ENCODE measurements at regions not wholly inside any gene's neighbourhood (a gene's known extent, or its start where the extent isn't known, plus 50 kb on each side); places are given as distances from the start of the nearest gene placed in this dataset.

DNA sequence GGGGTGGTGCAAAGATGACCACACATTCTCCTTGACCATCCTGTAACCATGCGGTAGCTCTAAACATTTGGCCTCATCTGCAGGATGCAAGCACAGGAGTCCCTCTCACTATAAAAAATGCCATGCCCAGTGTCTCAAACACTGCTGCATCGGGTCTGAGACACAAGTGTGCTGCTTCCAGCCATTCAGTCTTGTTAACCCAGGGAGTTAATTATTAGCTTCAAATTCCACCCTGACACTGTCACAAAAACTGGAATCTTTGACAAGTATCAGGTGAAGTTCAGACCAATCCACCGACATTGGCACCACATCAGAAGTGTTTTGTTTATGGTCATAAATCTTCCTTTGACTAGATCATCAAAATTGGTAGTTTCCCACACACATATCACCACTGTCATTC, 119.1 kb upstream of the RASEF start:
- no peak for DNase-seq (ENCODE audit: low read depth)
- no peaks in the 10 kb centered on the region for H4K20me1 ChIP-seq (ENCODE audit: insufficient read depth, low read length)
- peaks cover 3% of the 10 kb centered on the region for H3K9me3 Mint-ChIP-seq (ENCODE audit: unreplicated experiment)
- FAIRE-seq: no peak
- no peak overlapping the region for H3K27ac ChIP-seq (ENCODE audit: low read depth, low read length)
- H3K9ac ChIP-seq (ENCODE audit: low read length): no peak overlapping the region
- no peak overlapping the region for H2AFZ ChIP-seq (ENCODE audit: low read depth, low read length)
- no peak overlapping the region for H3K4me3 Mint-ChIP-seq (ENCODE audit: unreplicated experiment)
- no peaks in the 10 kb centered on the region for H3K36me3 ChIP-seq (ENCODE audit: insufficient read depth, low read length)
- no peaks in the 10 kb centered on the region for H3K79me2 ChIP-seq (ENCODE audit: insufficient read depth, low read length)
- H3K4me2 ChIP-seq (ENCODE audit: low read length): no peak overlapping the region
- H3K36me3 Mint-ChIP-seq (ENCODE audit: low read depth, unreplicated experiment): no peaks in the 10 kb centered on the region
- H3K4me1 Mint-ChIP-seq (ENCODE audit: low read depth, unreplicated experiment): peaks cover 3% of the 10 kb centered on the region
- no peaks in the 10 kb centered on the region for H3K9me3 ChIP-seq (ENCODE audit: insufficient read depth, low read depth, low read length)
- no peak for TF ChIP-seq EZH2 (IDR thresholded peaks at IDR 0.05; ENCODE audit: insufficient read depth, low read length)
- TF ChIP-seq, protein P1, sequence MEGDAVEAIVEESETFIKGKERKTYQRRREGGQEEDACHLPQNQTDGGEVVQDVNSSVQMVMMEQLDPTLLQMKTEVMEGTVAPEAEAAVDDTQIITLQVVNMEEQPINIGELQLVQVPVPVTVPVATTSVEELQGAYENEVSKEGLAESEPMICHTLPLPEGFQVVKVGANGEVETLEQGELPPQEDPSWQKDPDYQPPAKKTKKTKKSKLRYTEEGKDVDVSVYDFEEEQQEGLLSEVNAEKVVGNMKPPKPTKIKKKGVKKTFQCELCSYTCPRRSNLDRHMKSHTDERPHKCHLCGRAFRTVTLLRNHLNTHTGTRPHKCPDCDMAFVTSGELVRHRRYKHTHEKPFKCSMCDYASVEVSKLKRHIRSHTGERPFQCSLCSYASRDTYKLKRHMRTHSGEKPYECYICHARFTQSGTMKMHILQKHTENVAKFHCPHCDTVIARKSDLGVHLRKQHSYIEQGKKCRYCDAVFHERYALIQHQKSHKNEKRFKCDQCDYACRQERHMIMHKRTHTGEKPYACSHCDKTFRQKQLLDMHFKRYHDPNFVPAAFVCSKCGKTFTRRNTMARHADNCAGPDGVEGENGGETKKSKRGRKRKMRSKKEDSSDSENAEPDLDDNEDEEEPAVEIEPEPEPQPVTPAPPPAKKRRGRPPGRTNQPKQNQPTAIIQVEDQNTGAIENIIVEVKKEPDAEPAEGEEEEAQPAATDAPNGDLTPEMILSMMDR (IDR thresholded peaks at IDR 0.05; ENCODE audit: insufficient read depth, low read depth, low read length): no peak
- H3K4me3 ChIP-seq (ENCODE audit: insufficient read depth, low read depth, low read length): no peak overlapping the region
- peaks cover 5% of the 10 kb centered on the region for H3K27me3 Mint-ChIP-seq (ENCODE audit: low read depth, unreplicated experiment)
- H3K27ac Mint-ChIP-seq (ENCODE audit: unreplicated experiment): no peak overlapping the region
- H3K27me3 ChIP-seq (ENCODE audit: insufficient read depth, low read length): peaks cover 3% of the 10 kb centered on the region
- no peaks in the 10 kb centered on the region for H3K4me1 ChIP-seq (ENCODE audit: insufficient read depth, low read length)

DNA sequence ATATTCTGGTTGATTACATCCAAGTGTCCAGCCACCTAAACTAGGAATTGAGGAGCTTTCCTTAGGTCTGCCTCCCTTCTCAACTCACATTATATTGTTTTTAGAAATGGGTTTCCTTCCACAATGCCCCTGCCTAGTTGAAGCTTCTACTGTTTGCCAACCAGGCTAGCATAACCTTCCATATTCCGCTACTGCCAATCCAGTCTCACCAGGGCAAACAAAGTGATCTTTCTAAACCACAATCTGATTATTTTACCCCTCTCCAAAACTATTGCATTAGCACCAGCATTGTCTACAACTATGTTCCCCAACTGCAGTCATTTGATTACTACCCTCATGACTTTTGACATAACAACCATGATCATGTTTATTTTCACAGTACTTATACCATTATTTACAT, 115.8 kb upstream of the RASEF start:
- Histone ChIP-seq H3K4me3 (ENCODE audit: insufficient read depth, low read depth, low read length) (no peak overlapping the region), H3K9me3 (ENCODE audit: insufficient read depth, low read depth, low read length) (no peaks in the 10 kb centered on the region), H3K4me2 (ENCODE audit: low read length) (no peak overlapping the region), H3K79me2 (ENCODE audit: insufficient read depth, low read length) (no peaks in the 10 kb centered on the region), H2AFZ (ENCODE audit: low read depth, low read length) (no peak overlapping the region), H3K4me1 (ENCODE audit: insufficient read depth, low read length) (no peaks in the 10 kb centered on the region), H3K36me3 (ENCODE audit: insufficient read depth, low read length) (no peaks in the 10 kb centered on the region), H3K9ac (ENCODE audit: low read length) (no peak overlapping the region), H3K27ac (ENCODE audit: low read depth, low read length) (no peak overlapping the region), H4K20me1 (ENCODE audit: insufficient read depth, low read length) (no peaks in the 10 kb centered on the region), H3K27me3 (ENCODE audit: insufficient read depth, low read length) (no peaks in the 10 kb centered on the region)
- TF ChIP-seq, protein P1 (IDR thresholded peaks at IDR 0.05; ENCODE audit: insufficient read depth, low read depth, low read length): no peak
- no peak for TF ChIP-seq EZH2 (IDR thresholded peaks at IDR 0.05; ENCODE audit: insufficient read depth, low read length)
- Mint-ChIP-seq H3K27me3 (ENCODE audit: low read depth, unreplicated experiment) (no peaks in the 10 kb centered on the region), H3K4me1 (ENCODE audit: low read depth, unreplicated experiment) (peaks cover 3% of the 10 kb centered on the region), H3K4me3 (ENCODE audit: unreplicated experiment) (no peak overlapping the region), H3K27ac (ENCODE audit: unreplicated experiment) (no peak overlapping the region), H3K9me3 (ENCODE audit: unreplicated experiment) (peaks cover 9% of the 10 kb centered on the region), H3K36me3 (ENCODE audit: low read depth, unreplicated experiment) (no peaks in the 10 kb centered on the region)
- DNase-seq (ENCODE audit: low read depth): no peak
- FAIRE-seq: no peak

DNA sequence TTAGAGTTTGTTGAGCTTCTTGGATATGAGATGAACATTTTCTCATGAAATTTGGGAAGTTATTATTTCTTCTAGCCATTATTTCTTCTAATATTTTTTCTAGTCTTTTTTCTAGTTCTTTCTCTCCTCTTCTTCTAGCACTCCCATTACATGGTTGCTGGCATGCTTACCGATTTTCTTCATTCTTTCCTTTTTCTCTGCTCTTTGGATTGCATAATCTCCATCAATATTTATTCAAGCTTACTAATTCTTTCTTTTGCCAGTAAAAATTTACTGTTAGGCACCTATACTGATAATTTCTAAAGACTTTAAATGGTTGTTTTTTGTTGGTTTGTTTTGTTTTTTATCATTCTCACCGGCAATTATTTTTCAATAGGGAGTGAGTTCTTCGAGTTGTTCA, 114.8 kb upstream of the RASEF start:
- H3K79me2 ChIP-seq (ENCODE audit: insufficient read depth, low read length): no peaks in the 10 kb centered on the region
- no peaks in the 10 kb centered on the region for H3K9me3 ChIP-seq (ENCODE audit: insufficient read depth, low read depth, low read length)
- H3K4me3 Mint-ChIP-seq (ENCODE audit: unreplicated experiment): no peak overlapping the region
- no peak for DNase-seq (ENCODE audit: low read depth)
- peaks cover 9% of the 10 kb centered on the region for H3K9me3 Mint-ChIP-seq (ENCODE audit: unreplicated experiment)
- no peak overlapping the region for H3K4me3 ChIP-seq (ENCODE audit: insufficient read depth, low read depth, low read length)
- no peaks in the 10 kb centered on the region for H4K20me1 ChIP-seq (ENCODE audit: insufficient read depth, low read length)
- no peaks in the 10 kb centered on the region for H3K36me3 Mint-ChIP-seq (ENCODE audit: low read depth, unreplicated experiment)
- no peak overlapping the region for H3K9ac ChIP-seq (ENCODE audit: low read length)
- no peak overlapping the region for H3K4me2 ChIP-seq (ENCODE audit: low read length)
- TF ChIP-seq EZH2 (IDR thresholded peaks at IDR 0.05; ENCODE audit: insufficient read depth, low read length): no peak
- TF ChIP-seq, protein P1 (IDR thresholded peaks at IDR 0.05; ENCODE audit: insufficient read depth, low read depth, low read length): no peak
- H2AFZ ChIP-seq (ENCODE audit: low read depth, low read length): no peak overlapping the region
- no peak overlapping the region for H3K27ac Mint-ChIP-seq (ENCODE audit: unreplicated experiment)
- no peak for FAIRE-seq
- no peaks in the 10 kb centered on the region for H3K36me3 ChIP-seq (ENCODE audit: insufficient read depth, low read length)
- no peaks in the 10 kb centered on the region for H3K4me1 ChIP-seq (ENCODE audit: insufficient read depth, low read length)
- H3K27me3 ChIP-seq (ENCODE audit: insufficient read depth, low read length): no peaks in the 10 kb centered on the region
- no peak overlapping the region for H3K27ac ChIP-seq (ENCODE audit: low read depth, low read length)
- H3K27me3 Mint-ChIP-seq (ENCODE audit: low read depth, unreplicated experiment): no peaks in the 10 kb centered on the region
- peaks cover 3% of the 10 kb centered on the region for H3K4me1 Mint-ChIP-seq (ENCODE audit: low read depth, unreplicated experiment)
